Sigmoid colon (tissue), 3 donors: ENCODE measurements at regions not wholly inside any gene's neighbourhood (a gene's known extent, or its start where the extent isn't known, plus 50 kb on each side); places are given as distances from the start of the nearest gene placed in this dataset.

Source experiments
- CTCF ChIP-seq, 4 experiments: fragments of 450-650 bp in 3 of 4; fragments of 200-600 bp in 1 of 4; IDR thresholded peaks; one replicate each; pipeline ENCODE4 v1.5.1; 2016 to 2019; ENCODE audit warnings: antibody characterized with exemption in 4 of 4, mild to moderate bottlenecking in 3 of 4, moderate library complexity in 2 of 4
- POLR2A ChIP-seq, 2 donors: fragments of 450-650 bp; IDR thresholded peaks; one replicate each; pipeline ENCODE4 v1.6.1; 2016; ENCODE audit warnings: antibody characterized with exemption in 2 of 2, mild to moderate bottlenecking in 2 of 2, moderate library complexity in 2 of 2

DNA sequence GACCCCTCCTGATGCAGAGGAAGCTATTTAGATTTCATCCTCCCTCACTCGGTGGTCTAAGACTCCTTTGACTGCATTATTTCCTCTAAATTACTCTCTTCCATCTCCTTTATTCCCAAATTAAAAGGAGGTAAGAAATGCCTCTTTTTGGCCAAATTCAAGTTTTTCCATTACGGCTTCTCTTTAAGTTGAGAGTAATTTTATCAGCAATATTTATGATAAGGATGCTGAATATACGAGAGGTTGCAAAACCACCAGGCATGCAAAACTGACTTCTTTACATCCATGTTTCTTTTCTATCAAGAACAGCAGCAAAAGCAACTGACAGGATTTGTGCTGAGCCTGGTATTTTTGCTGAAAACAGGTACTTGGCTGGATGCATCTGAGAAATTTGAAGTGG, 262.0 kb upstream of the RARB start:
- no peak for TF ChIP-seq CTCF (IDR thresholded peaks at IDR 0.05)
- TF ChIP-seq POLR2A (IDR thresholded peaks at IDR 0.05), result no peak
